SK-N-SH treated with all-trans-retinoic acid at 6 μM for 48 hours (cell line): ENCODE measurements at regions not wholly inside any gene's neighbourhood (a gene's known extent, or its start where the extent isn't known, plus 50 kb on each side); places are given as distances from the start of the nearest gene placed in this dataset.

Source experiments
- ATAC-seq: fragments of 200-7000 bp; cut with Tn5 transposase; 3 replicates; pipeline ENCODE4 v1.9.1; 2020; ENCODE audit warnings: mild to moderate bottlenecking, moderate library complexity
- ARNTL ChIP-seq: fragments of 450-650 bp; formaldehyde crosslinking; IDR thresholded peaks from 2 replicates; pipeline ENCODE4 v1.5.0; 2020; ENCODE audit warnings: low read depth, mild to moderate bottlenecking, moderate library complexity, borderline replicate concordance
- BACH2 ChIP-seq: fragments of 250-450 bp; sonication (Bioruptor Pico); IDR thresholded peaks from 2 replicates; pipeline ENCODE4 v1.9.0; 2021; ENCODE audit warnings: mild to moderate bottlenecking, borderline replicate concordance
- CSDC2 ChIP-seq: fragments of 250-450 bp; sonication (Bioruptor Pico); IDR thresholded peaks from 2 replicates; pipeline ENCODE4 v1.5.0; 2020; ENCODE audit warnings: mild to moderate bottlenecking, moderate library complexity
- CSRNP3 ChIP-seq: fragments of 250-450 bp; sonication (Bioruptor Pico); IDR thresholded peaks from 2 replicates; pipeline ENCODE4 v1.5.1; 2021; ENCODE audit warnings: mild to moderate bottlenecking, moderate library complexity
- ESRRG ChIP-seq: fragments of 250-450 bp; sonication (Bioruptor Pico); IDR thresholded peaks from 2 replicates; pipeline ENCODE4 v1.6.1; 2021; ENCODE audit warnings: mild to moderate bottlenecking
- GLIS3 ChIP-seq: fragments of 250-450 bp; sonication (Bioruptor Pico); IDR thresholded peaks from 2 replicates; pipeline ENCODE4 v1.5.0; 2020; ENCODE audit warnings: mild to moderate bottlenecking, moderate library complexity
- ISL1 ChIP-seq: fragments of 250-450 bp; sonication (Bioruptor Pico); IDR thresholded peaks from 2 replicates; pipeline ENCODE4 v2.1.2; 2022; ENCODE audit warnings: mild to moderate bottlenecking, moderate library complexity
- OSR1 ChIP-seq: fragments of 250-450 bp; sonication (Bioruptor Pico); IDR thresholded peaks from 2 replicates; pipeline ENCODE4 v1.8.0; 2022; ENCODE audit warnings: moderate library complexity, mild to moderate bottlenecking, inconsistent platforms
- PPARA ChIP-seq: fragments of 250-450 bp; sonication (Bioruptor Pico); IDR thresholded peaks from 2 replicates; pipeline ENCODE4 v1.5.0; 2020; ENCODE audit warnings: mild to moderate bottlenecking, borderline replicate concordance
- SNAI2 ChIP-seq: fragments of 250-450 bp; sonication (Bioruptor Pico); IDR thresholded peaks from 2 replicates; pipeline ENCODE4 v1.5.0; 2020; ENCODE audit warnings: mild to moderate bottlenecking, moderate library complexity
- TCF4 ChIP-seq: fragments of 250-450 bp; sonication (Bioruptor Pico); IDR thresholded peaks from 2 replicates; pipeline ENCODE4 v1.8.0; 2021; ENCODE audit warnings: mild to moderate bottlenecking, moderate library complexity, borderline replicate concordance
- TOX ChIP-seq: fragments of 250-450 bp; sonication (Bioruptor Pico); IDR thresholded peaks from 2 replicates; pipeline ENCODE4 v1.8.0; 2021; ENCODE audit warnings: mild to moderate bottlenecking, moderate library complexity, borderline replicate concordance
- TSHZ2 ChIP-seq: fragments of 250-450 bp; sonication (Bioruptor Pico); IDR thresholded peaks from 2 replicates; pipeline ENCODE4 v1.5.0; 2020; ENCODE audit warnings: mild to moderate bottlenecking, moderate library complexity
- ZC3H10 ChIP-seq: fragments of 250-450 bp; sonication (Bioruptor Pico); IDR thresholded peaks from 2 replicates; pipeline ENCODE4 v1.5.1; 2021; ENCODE audit warnings: mild to moderate bottlenecking, moderate library complexity
- ZFP3 ChIP-seq: fragments of 250-450 bp; sonication (Bioruptor Pico); IDR thresholded peaks from 2 replicates; pipeline ENCODE4 v1.5.0; 2020; ENCODE audit warnings: mild to moderate bottlenecking, moderate library complexity
- ZFP30 ChIP-seq: fragments of 450-650 bp; formaldehyde crosslinking; IDR thresholded peaks from 2 replicates; pipeline ENCODE4 v1.5.0; 2022; ENCODE audit warnings: mild to moderate bottlenecking, moderate library complexity
- ZNF565 ChIP-seq: fragments of 450-650 bp; formaldehyde crosslinking; conservative IDR thresholded peaks from 2 replicates; pipeline ENCODE4 v1.5.0; 2020; ENCODE audit warnings: low read depth, mild to moderate bottlenecking, moderate library complexity
- ZNF70 ChIP-seq: fragments of 450-650 bp; formaldehyde crosslinking; IDR thresholded peaks from 2 replicates; pipeline ENCODE4 v1.5.0; 2020; ENCODE audit warnings: mild to moderate bottlenecking, moderate library complexity
- ZNF8 ChIP-seq: fragments of 450-650 bp; formaldehyde crosslinking; IDR thresholded peaks from 2 replicates; pipeline ENCODE4 v1.5.0; 2020; ENCODE audit warnings: mild to moderate bottlenecking, moderate library complexity
- TF ChIP-seq, protein P1 (sequence below): fragments of 250-450 bp; sonication (Bioruptor Pico); IDR thresholded peaks from 2 replicates; pipeline ENCODE4 v1.8.0; 2021; ENCODE audit warnings: low read depth, mild to moderate bottlenecking, moderate library complexity, borderline replicate concordance
- TF ChIP-seq, protein P2 (sequence below): fragments of 250-450 bp; sonication (Bioruptor Pico); IDR thresholded peaks from 2 replicates; pipeline ENCODE4 v1.8.0; 2020; ENCODE audit warnings: mild to moderate bottlenecking, moderate library complexity, borderline replicate concordance
- TF ChIP-seq, protein P3 (sequence below): fragments of 250-450 bp; sonication (Bioruptor Pico); IDR thresholded peaks from 2 replicates; pipeline ENCODE4 v1.5.1; 2020; ENCODE audit warnings: low read depth, mild to moderate bottlenecking, moderate library complexity

GRCh38 chr4:187499956-187500355, 495.6 kb upstream of the ZFP42 start:
- ATAC-seq, result no peak
- TF ChIP-seq ESRRG (no peak), BACH2 (CRISPR knock-in tag) (no peak), ZNF565 (CRISPR knock-in tag) (no peak), PPARA (CRISPR knock-in tag) (no peak), ZNF8 (no peak), ISL1 (CRISPR knock-in tag) (no peak), ZNF70 (no peak), ARNTL (CRISPR knock-in tag) (no peak), TOX (CRISPR knock-in tag) (no peak), ZFP3 (CRISPR knock-in tag) (no peak)
- TF ChIP-seq, protein P1, sequence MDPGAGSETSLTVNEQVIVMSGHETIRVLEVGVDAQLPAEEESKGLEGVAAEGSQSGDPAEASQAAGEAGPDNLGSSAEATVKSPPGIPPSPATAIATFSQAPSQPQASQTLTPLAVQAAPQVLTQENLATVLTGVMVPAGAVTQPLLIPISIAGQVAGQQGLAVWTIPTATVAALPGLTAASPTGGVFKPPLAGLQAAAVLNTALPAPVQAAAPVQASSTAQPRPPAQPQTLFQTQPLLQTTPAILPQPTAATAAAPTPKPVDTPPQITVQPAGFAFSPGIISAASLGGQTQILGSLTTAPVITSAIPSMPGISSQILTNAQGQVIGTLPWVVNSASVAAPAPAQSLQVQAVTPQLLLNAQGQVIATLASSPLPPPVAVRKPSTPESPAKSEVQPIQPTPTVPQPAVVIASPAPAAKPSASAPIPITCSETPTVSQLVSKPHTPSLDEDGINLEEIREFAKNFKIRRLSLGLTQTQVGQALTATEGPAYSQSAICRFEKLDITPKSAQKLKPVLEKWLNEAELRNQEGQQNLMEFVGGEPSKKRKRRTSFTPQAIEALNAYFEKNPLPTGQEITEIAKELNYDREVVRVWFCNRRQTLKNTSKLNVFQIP, result no peak
- TF ChIP-seq, protein P2, sequence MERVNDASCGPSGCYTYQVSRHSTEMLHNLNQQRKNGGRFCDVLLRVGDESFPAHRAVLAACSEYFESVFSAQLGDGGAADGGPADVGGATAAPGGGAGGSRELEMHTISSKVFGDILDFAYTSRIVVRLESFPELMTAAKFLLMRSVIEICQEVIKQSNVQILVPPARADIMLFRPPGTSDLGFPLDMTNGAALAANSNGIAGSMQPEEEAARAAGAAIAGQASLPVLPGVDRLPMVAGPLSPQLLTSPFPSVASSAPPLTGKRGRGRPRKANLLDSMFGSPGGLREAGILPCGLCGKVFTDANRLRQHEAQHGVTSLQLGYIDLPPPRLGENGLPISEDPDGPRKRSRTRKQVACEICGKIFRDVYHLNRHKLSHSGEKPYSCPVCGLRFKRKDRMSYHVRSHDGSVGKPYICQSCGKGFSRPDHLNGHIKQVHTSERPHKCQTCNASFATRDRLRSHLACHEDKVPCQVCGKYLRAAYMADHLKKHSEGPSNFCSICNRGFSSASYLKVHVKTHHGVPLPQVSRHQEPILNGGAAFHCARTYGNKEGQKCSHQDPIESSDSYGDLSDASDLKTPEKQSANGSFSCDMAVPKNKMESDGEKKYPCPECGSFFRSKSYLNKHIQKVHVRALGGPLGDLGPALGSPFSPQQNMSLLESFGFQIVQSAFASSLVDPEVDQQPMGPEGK (CRISPR knock-in tag), result no peak
- TF ChIP-seq, protein P3, sequence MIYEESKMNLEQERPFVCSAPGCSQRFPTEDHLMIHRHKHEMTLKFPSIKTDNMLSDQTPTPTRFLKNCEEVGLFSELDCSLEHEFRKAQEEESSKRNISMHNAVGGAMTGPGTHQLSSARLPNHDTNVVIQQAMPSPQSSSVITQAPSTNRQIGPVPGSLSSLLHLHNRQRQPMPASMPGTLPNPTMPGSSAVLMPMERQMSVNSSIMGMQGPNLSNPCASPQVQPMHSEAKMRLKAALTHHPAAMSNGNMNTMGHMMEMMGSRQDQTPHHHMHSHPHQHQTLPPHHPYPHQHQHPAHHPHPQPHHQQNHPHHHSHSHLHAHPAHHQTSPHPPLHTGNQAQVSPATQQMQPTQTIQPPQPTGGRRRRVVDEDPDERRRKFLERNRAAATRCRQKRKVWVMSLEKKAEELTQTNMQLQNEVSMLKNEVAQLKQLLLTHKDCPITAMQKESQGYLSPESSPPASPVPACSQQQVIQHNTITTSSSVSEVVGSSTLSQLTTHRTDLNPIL, result no peak

DNA sequence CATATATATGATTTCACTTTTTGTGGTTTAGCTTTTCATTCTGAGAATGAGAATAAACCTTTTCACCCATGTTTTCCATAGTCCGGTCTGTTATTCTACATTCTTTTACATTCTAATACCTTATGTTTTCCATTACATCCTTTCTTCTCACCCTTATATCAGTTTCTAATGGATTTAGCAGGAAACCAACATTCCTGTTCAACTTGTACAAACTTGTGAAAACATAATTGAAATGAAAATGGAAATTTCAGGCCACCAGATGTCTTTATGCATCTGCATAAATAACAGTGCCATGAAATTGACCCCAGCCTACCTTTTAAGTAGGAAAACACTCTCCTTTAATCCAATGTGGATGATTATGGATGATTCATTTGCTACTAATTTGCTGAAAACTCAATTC, 494.8 kb upstream of the ZFP42 start:
- ATAC-seq, result no peak
- TF ChIP-seq SNAI2 (no peak), ZFP30 (no peak), CSRNP3 (CRISPR knock-in tag) (no peak), OSR1 (CRISPR knock-in tag) (no peak), ZFP3 (CRISPR knock-in tag) (no peak)
- TF ChIP-seq, protein P1, result no peak

DNA sequence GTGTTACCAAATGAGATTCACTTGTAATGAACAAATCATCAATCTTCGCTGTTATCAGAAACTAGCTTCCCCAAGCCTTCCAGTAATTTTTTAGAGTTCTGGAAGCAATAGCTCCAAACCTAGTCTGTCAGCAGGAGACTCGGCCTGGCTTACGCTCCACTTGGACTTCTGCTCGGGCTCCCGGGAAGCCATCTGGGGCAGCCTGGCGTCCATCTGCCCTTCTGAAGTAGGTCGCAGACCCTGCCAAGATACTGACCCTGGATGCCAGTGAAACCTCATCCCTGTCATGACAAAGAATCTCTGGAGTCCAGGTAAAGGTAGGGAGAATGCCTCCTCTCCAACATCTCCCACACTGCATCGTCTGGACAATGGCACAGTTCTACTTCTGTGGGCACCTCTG, 493.8 kb upstream of the ZFP42 start:
- TF ChIP-seq ZC3H10 (CRISPR knock-in tag) (no peak), GLIS3 (CRISPR knock-in tag) (no peak), PPARA (CRISPR knock-in tag) (no peak), CSDC2 (CRISPR knock-in tag) (no peak), ZNF70 (no peak), ZFP3 (CRISPR knock-in tag) (no peak), ZNF8 (no peak), TCF4 (CRISPR knock-in tag) (no peak), ESRRG (no peak), ISL1 (CRISPR knock-in tag) (no peak), TOX (CRISPR knock-in tag) (no peak), TSHZ2 (CRISPR knock-in tag) (no peak), CSRNP3 (CRISPR knock-in tag) (no peak)
- TF ChIP-seq, protein P1, result no peak
- TF ChIP-seq, protein P2 (CRISPR knock-in tag), result no peak
- TF ChIP-seq, all 23 proteins: peak for 0
- ATAC-seq, result no peak
